ENCODE measurements at regions not wholly inside any gene's neighbourhood (a gene's known extent, or its start where the extent isn't known, plus 50 kb on each side); places are given as distances from the start of the nearest gene placed in this dataset.

GRCh38 chr1:20405893-20406604 lies 80.0 kb downstream of the CAMK2N1 start:
- DNase-seq = no peak
- H3K27me3 ChIP-seq = no peaks in the 10 kb centered on the region
- no peaks in the 10 kb centered on the region for H3K9me3 ChIP-seq
- TF ChIP-seq CTCF (IDR thresholded peaks at IDR 0.05; ENCODE audit: low read depth, low read length) = no peak
- no peaks in the 10 kb centered on the region for H3K36me3 ChIP-seq
- H3K4me1 ChIP-seq = no peaks in the 10 kb centered on the region
- H3K4me3 ChIP-seq (ENCODE audit: low read depth, low read length) = no peak overlapping the region

GRCh38 chr1:20405051-20405754 lies 80.8 kb downstream of the CAMK2N1 start:
- DNase-seq = no peak
- Histone ChIP-seq H3K4me1 (no peaks in the 10 kb centered on the region), H3K36me3 (no peaks in the 10 kb centered on the region), H3K27me3 (no peaks in the 10 kb centered on the region), H3K9me3 (no peaks in the 10 kb centered on the region), H3K4me3 (ENCODE audit: low read depth, low read length) (no peak overlapping the region)
- no peak for TF ChIP-seq CTCF (IDR thresholded peaks at IDR 0.05; ENCODE audit: low read depth, low read length)

Measured in BE2C (cell line).